DMS114 treated with DMSO at 0.1 percent for 48 hours (cell line): ENCODE measurements at regions not wholly inside any gene's neighbourhood (a gene's known extent, or its start where the extent isn't known, plus 50 kb on each side); places are given as distances from the start of the nearest gene placed in this dataset.

Source experiments
- DNase-seq: peaks from one replicate; lab custom pipeline; 2025; ENCODE audit not compliant: unreplicated experiment; lab: John Stamatoyannopoulos, UW

DNA sequence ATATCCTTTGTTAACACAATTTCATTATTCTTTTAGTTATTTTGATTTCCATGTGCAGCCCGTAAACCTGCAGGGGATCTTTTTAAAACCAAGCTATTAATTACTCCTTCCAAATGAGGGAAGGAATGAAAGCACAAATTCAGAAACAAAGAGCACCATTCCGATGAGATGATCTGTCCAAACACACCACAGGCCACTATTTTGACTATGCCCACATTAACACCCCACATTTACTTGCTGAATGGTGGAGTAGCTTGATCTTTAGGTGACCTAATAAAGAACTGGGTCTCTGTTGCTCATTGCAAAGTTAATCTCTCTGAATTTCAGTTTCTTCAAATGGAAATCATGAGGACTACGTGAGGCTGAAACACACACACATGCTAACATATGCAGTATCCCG, 218.0 kb downstream of the IRS1 start:
- DNase-seq = no peak

DNA sequence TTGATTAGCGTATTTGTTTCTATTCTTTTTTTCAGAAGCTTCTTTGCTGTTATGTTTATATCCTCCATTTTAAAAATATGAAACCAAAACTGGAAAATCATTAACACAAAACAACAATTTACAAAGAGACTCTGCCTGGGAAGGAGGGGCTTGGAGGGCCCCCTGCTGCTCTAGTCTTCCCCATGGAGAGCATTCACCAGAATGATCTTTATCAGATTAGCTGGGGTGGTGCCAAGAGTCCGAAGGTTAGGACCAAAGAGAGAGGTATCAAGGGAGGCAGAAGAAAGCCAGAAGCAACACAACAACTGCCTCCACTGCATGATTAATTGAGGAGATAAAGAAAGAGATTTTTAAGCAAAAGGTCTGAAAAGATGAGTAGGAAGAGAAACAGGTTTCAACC, 218.6 kb downstream of the IRS1 start:
- no peak for DNase-seq

DNA sequence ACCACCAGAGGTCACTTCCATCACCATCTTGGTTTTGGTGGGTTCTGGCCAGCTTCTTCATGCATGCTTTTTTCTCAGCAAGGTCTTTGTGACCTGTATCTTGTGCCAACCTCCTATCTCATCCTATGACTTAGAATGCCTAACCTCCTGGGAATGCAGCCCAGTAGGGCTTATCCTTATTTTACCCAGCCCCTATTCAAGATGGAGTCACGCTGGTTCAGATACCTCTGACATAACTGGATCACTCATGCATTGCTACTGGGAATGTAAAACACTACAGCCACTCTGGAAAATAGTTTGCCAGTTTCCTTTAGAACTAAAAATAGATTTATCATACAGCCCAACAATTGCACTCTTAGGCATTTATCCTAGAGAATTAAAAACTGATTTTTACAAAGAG, 219.2 kb downstream of the IRS1 start:
- DNase-seq = no peak

DNA sequence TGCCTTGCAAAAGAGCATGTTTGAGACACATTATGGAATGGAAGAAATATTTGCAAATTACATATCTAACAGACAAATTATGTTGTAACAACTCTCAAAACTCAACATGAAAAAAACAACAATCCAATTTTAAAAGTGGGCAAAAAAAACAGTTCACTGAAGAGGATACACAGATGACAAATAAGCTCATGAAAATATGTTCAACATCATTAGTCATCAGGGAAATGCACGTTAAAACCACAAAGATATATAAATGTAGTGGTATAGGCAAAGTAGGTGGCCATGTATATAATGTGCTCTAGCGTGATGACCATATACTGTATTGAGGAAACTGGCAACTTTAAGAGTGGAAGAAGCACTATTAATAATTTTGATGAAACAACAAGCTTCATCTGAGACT, 220.1 kb downstream of the IRS1 start:
- no peak for DNase-seq

DNA sequence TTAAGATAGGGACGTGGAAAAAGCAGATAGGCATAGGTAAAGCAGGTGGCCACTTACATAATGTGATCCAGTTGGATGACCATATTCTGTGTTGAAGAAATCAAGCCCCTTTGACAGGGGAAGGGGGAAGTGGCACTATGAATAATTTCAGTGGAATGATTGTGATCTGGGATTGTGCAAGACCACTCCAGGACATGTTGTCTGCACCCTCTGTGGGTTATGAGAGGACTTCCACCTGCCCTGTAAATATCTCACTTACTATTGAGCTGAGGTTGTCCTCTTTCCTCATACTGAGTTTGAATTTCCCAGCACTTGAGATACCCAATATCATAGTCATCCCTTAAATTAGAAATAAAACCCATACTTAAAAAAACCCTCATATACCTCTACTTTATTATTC, 220.7 kb downstream of the IRS1 start:
- no peak for DNase-seq

DNA sequence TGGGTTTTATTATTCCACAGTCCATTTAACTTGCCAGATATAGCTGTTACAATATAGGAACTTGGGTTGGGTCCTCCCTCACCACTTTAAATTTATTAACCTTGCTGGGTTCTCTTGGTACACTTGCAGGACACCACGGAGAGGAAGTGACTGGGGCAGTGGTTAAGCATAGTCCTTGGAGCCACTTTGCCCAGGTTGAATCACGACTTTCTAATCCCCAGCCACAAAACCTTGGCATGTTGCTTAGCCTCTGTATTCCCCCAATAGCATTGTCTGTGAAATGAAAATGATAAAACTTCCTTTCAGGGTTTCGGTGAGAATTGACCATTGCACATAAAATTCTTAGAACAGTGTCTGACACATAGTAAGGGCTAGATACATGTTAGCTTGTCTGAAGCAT, 221.2 kb downstream of the IRS1 start:
- DNase-seq = no peak

DNA sequence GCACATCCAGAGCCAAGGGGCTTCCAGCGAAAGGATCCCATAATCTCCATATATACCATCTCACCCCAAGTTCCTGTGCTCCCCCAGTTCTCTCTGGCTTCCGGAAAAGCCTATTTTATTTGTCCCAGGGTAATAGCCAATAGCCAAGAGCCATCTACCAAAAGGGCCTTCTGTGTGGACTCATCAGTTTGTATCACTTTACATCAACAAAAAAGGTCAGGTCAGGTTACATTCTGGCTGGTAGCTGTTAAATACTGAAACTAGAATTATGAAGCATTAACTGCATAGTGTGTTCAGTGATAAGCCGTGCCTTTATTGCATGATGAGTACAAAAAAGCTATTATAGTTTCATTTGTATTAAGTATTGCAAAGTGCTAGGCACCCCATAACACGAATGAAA, 223.7 kb downstream of the IRS1 start:
- no peak for DNase-seq

DNA sequence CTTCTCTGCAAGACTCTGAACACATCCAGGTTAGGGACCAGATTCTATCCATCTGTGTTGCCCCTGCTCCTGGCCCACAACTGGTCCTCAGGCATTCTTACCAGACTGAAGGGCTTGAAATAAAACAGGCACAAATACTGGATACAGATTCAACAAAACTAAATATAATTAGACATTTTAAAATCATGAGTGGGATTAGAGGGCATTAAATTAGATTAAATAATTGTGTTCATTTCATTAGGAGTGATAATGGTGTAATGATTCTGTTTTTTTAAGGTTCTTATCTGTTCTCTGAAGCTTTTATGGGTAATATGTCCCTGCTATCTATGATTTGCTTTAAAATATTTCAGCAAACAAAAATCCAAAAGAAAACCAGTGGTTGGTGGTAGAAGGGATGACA, 226.5 kb downstream of the IRS1 start:
- DNase-seq = no peak

DNA sequence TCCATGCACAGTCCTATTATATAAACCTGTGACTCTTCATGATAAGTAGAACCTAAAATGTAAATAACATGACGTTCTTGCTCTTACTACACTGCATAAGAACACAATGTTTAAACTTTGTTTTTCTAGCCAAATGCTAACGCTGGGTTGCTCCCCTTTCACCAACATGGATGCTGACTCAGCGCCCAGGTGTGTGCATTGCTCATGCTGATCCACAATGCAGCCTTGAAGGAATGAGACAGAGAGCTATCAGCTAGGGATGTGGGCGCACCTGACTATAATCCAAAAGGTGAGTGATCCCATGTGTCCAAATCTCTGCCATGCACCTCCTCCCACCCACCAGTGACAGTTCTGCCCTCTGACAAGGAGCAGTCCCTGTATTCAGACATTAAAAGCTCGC, 235.0 kb downstream of the IRS1 start:
- no peak for DNase-seq

DNA sequence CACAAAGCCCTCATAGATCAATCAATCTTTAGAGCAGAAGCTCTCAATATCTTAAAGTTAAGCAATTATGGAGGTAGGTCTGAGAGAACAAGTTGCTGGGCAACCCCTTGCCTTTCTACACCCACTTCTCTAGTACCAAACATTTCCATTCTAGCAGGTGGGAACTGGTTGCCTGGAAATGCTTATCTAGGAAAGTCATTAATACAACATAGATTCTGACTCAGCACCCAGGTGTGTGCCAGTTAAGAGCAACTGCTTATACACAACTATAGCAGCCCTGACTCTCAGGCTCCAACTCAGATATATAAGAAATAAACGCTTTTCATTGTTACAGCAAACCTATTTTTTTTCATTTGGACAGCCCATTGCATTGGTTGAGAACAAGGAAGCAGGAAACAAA, 237.7 kb downstream of the IRS1 start:
- DNase-seq = no peak

DNA sequence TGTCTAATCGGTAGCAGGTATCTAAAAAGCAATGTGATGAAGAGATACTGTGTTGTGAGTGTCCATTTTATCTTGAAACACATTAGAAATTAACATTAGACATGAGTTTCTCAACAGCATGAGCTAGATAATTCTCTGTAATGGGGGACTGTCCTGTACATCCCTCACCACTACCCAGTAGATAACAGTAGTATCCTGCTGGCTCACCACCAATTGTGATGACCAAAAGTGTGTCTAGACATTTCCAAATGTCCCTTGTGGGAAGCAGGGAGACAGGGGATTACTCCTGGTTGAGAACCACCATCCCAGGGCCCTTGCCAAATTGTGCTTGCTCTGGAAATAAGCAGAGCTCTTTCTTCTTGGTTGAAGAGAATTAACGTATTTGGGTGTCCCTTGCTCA, 239.3 kb downstream of the IRS1 start:
- no peak for DNase-seq

DNA sequence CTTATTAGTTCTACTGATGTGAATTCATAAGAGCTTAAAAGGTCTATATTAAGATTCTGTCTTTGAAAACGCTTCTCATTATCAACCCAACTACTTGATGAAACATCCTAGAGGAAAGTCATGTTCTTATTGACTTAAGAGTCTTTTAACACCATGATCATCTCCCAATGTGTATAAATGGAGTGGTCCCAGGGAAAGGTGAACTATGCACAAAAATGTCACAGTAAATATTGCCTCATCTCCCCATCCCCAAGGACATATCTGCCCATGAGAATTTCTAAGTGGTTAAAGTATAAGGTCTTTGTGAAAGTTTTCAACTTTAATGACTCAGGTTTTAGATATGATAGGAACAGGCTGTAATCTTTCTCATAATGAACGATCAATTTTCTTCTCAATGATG, 240.1 kb downstream of the IRS1 start:
- DNase-seq = no peak

DNA sequence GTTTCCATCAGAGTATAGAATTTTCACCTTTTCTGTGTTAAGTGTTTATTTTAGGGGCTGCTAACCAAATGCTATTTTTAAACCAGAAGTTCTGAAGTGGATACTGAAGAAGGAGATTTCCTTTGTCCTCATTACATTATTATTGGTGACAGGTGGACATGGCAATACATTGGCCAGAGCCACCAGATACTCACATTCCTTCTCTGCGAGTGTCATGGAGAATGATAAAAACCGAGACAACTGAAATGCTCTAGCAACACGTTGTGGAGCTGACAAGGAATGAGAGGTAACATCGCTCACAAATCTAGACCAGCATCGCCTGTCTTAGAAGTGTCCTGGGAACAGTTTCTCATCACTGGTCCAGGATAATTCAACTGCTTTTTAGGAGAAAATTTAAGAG, 241.2 kb downstream of the IRS1 start:
- no peak for DNase-seq

DNA sequence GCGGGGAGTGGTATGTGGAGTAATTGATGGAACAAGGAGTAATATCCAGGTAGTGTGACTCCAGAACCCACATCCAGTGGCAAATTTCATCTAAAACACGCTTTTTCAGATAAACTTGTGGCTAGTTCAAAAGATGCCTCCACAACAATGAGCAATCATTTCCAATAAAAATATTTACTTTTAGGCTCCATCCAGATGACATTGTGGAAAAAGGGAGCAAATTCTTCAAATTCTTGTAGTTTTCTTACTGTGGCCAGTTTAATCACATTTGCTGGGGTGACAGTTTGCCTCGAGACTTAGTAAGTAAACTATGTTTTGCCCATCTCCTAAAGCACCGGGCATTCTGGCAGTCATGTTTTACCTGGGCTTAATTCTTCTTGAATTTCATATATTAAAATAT, 243.6 kb downstream of the IRS1 start:
- no peak for DNase-seq

DNA sequence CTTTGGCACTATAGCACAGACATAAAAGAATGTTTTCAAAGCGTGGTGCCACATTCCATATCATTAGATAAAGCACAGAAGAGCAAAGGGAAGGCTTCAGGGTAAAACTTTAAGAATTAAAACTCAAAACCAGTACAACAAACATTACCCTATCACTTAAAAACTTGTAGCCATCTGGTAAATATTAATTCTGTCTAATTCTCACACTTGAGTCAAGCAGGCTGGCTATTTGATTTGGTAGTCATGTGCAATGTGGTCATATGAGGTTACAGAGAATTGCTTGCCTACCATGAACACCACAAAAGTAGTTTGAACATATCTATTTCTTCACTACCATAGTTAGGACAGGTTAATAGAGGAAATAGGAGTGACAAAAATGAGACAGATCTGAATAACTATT, 244.9 kb downstream of the IRS1 start:
- no peak for DNase-seq

DNA sequence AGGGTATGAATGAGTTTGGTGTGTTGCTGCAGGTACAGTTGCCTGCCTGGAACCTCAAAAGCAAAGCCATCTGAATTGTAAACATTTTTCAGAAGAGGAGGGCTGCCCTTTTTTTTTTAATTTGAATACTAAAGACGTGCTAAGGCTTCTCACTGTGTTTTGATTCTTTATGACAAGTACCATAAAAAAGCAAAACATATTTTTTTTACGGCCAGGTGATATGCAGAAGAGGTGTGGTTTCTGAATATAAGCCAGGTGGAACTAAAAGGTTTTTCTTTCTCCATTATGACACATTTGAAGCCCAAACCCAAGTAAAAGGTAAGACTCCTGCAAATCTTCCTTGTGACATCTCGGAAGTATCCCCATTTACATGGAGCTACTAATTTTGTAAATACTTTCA, 246.3 kb downstream of the IRS1 start:
- DNase-seq = no peak

DNA sequence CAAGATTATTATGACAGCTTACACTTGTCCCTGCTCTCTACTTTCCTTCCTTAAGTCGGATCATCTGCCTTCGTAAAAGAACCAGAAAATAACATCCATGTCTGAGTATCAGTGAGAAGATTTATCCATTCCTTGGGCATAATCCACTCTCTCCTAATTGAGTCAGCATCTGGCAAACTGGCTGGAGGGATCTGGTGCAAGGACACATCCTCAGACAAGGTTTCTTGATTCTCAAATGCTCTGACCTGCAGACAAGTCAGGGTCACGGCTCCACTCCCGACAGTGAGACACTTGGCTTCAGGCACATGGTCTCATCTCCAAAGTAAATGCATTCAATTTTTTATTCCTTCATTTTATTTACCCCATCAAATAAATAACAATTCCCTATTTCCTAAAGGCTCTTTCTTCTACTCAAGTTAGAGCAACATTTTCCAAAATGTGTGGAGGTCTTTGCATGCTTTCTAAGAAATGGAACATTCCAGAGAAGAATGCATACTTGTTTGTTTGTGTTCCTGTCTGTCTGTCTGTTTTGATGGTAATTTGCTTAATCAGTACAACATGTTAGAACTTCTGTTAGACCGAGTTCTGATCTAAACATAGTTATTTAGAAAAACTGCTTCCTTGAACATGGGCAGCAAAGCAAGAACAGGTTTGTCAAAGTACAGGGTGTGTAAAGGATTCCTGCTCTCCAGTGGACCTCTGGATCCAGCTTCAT, 246.9 kb downstream of the IRS1 start:
- DNase-seq = no peak

DNA sequence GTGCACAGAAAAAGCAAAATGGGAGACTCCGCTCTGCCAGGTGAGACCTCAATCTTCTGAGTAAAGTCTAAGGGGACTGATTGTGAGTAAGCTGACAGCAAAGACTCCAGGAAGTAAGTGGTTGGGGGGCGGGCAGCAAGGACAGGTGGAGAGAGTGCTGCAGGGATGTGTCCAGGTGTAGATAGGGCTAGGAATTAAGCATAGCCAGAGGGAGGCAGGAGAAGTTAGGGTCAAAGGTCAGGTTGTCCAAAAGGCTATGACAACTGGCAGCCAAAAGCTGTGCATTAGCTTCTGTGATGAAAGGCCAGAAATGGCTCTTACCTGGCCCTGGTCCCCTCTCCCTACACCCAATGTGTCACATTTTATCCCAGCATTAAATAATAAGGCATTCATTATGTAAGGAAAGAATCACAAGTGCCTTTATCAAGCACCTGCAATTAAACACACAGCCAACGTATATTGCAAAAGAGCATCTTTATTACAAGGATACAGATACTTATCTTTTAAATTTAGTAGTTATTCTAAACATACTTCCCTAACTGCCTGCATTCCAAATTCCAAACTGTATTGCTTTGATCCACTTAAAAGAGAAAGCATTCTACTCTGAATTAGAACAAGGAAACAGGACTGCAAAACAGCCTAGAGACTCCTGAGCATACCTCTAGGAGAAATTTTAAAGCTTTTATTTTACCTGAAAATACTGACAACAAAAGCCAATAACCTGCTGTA, 247.9 kb downstream of the IRS1 start:
- no peak for DNase-seq

DNA sequence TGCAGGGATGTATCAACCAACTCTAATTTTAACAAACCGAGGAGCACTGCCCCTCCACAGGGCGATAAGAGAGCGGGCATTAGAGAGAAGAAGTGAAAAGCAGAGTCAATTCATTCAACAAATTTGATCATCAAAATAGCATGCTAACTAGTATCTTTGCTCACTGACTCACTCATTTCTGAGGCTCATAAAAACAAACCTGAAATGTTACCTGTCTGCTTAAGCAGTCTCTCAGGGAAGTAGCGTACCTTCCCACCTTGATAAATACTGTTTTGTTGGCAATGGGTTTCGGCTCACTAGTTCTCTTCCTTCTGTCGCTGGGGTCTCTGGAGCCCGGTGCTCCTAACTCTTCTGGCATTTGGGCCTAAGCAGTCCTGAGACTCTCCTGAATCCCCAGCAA, 248.8 kb downstream of the IRS1 start:
- no peak for DNase-seq

DNA sequence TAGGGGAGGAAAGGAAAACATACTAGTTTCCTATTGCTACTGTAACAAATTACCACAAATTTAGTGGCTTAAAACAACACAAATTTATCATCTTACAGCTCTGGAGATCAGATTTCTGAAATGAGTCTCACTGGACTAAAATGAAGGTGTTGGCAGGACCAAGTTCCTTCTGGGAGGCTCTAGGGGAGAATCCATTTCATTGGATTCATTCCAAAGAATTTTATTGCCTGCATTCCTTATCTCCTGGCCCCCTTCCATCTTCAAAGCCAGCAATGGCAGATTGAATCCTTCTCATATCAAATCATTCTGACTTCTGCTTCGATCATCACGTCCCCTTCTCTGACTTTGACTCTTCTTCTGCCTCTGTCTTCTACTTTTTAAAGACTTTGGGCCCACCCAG, 250.9 kb downstream of the IRS1 start:
- no peak for DNase-seq

DNA sequence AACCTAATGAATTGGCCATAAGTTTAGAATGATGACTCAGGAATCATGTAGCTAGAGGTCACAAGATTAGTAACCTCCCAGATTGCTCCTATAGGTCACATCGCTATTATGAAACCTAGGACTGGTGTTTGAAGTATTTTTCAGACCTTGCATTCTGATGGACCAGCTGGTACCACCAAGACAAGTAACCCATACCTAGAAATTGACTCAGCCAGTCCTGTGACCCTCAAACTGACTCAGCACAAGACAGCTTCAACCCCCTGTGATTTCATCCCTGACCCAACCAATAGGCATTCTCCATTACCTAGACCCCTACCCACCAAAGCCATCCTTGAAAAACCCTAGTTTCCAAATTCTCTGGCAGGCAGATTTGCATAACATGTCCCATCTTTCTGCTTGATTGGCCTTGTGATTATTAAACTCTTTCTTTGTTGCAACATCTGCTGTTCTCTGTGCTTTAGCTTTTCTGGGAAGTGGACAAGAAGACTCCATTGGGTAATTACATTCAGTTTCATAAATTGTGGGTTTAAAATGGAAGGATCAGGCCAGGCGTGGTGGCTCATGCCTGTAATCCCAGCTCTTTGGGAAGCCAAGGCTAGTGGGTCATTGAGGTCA, 254.9 kb downstream of the IRS1 start:
- no peak for DNase-seq

DNA sequence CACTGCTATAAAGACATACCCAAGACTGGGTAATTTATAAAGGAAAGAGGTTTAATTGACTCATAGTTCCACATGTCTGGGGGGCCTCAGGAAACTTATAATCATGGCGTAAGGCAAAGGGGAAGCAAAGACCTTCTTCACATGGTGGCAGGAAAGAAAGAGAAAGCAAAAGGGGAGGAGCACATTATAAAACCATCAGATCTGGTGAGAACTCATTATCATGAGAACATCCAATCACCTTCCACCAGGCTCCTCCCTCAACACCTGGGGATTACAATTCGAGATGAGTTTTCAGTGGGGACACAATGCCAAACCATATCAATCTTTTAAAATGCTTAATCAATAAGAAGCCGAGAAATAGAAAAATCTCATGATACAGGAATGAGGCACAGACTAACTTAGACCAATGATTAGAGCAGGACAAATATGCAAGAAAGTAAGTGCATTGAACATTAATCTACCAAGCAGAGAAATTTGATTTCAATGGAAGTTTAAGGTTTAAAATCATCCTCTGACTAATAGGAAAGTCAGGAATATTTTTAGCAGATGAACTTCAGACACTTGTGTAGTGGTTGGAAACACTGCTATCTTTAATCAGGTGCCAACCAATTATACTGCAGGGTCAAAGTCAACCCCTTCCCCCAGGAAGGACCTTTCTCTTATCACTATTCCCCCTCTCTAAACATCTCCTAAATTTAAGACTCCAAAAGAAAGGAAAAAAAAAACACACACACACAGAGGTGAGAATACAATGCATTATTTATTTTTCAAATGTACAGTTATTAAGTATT, 259.2 kb downstream of the IRS1 start:
- no peak for DNase-seq
